HG03060 (cell line): ENCODE measurements at regions not wholly inside any gene's neighbourhood (a gene's known extent, or its start where the extent isn't known, plus 50 kb on each side); places are given as distances from the start of the nearest gene placed in this dataset.

Experiments used
- ATAC-seq: cut with Tn5 transposase; IDR thresholded peaks from one replicate; pipeline ENCODE4 v1.9.1; 2021; ENCODE audit warnings: low read depth, moderate number of reproducible peaks; ENCODE audit not compliant: unreplicated experiment

DNA sequence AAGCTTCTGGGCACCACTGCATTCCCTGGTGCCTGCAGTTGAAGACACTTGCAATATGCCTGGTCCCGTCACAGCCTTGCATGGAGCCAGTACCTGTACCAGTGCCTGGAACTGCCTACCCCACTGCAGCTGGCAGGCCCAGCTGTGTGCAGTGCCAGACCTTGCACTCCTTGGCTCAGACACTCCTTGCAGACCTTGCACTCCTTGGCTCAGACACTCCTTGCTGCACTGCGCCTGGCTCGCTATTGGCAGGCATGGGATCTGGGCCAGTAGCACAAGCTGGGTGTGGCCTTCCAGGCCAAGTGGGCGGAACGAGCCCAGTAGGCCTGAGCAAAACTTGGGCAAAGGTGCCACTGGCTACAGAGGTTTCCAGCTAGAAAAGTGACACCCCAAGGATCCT, 1189.1 kb downstream of the GRIK2 start:
- no peak for ATAC-seq

- ATAC-seq = no peak
Measured at GRCh38 chr6:102581378-102582124, 1188.0 kb downstream of the GRIK2 start.

DNA sequence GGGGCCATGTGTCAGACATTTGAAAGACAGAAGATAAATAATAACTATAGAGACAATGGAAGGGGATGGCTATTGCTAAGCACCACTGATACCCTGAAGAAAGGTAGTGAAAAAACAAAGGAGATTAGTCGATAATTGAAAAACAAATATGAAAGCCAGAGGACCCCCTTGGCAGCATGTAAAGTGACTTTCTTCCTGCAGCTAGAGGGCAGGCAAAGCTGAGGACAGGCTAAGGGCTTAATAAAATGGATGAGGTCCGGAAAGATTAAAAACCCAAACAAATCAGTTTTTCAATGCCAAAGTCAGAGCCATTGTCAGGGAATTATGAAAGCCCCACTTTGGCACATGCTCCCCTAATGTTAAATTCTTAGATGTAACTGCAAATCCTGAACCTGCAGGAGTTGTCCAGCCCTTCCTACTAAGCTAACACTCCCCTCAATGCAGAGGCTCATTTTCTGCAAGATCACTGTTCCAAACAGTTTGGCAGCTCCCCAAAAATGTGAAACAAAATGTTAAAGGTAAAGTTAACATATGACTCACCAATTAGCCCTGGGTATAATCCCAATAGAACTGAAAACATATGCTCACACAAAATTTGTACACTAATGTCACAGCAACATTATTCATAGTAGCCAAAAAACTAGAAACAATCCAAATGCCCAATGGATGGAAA, 1177.9 kb downstream of the GRIK2 start:
- no peak for ATAC-seq

GRCh38 chr6:102562713-102563112, 1169.2 kb downstream of the GRIK2 start:
- ATAC-seq = no peak

- ATAC-seq = no peak
Measured at GRCh38 chr6:102553214-102553613, 1159.7 kb downstream of the GRIK2 start.

GRCh38 chr6:102549221-102549874, 1155.8 kb downstream of the GRIK2 start:
- no peak for ATAC-seq

DNA sequence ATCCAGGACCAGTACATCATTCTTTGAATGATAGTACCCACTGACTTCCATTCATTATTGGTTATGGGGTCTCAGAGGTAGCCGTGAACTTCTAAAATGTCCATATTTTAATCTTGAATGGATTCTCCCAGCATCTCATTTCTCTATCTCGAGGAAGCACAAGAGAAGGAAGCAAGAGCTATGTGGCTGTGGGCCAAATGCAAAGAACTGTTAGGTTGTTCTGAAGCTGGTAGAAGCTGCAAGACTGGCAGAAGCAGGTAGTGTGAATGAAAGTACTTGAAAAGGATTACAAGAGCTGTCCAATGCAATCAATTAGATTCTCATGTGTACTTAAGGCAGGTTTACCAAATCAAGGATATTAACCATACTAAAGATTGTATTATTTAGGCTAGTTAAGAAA, 1131.8 kb downstream of the GRIK2 start:
- no peak for ATAC-seq

DNA sequence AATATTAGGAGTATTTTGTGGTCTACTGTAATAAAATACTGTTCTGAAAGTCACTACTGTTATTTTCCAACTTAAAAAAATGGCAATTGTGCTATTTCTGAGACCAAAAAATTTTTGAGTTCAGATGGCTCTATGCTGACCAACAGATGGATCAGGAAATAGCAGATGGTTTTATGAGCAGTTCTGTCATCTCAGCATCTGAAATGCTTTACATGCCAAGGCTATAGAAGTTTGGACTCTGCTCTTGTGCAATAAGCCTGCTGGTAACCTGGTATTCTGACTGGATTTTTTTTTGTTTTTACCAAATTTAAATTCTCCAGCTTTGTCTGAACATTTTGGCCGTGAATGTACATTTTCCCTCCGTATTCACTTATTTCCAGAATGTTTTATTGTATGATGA, 1127.5 kb downstream of the GRIK2 start:
- no peak for ATAC-seq

- ATAC-seq = no peak
Measured at GRCh38 chr6:102517506-102517905, 1124.0 kb downstream of the GRIK2 start.

DNA sequence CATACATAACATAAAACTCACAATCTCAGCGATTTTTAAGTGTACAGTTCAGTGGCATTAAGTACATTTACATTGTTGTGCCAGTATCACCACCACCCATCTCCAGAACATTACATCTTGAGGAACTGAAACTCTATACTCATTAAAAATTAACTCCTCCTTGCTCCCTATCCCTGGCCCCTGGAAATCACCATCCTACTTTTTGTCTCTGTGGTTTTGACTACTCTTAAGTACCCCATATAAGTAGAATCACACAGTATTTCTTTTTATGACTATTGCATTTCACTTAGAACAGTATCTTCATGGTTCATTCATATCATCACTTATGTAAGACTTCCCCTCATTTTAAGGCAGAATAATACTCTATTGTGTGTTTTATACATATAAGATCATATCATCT, 1108.1 kb downstream of the GRIK2 start:
- ATAC-seq = peak; percentile 42

DNA sequence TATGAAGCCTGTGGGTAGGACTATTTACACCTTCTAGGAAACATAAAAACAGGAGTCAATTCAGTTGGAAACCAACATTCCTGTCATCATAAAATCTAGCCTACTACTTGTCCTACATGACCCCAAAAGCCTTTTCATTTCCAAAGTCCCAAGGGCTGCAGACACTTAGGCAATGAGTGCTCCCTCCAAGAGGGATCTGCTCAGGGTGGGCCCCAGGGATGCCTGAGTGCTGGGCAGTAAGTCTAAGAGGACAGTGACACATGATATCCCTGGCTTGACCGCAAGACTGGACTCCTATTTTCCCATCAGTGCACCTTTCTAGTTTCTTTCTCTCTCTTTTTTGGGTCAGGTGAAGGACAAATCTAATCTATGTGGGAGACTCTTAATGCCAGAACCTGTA, 1101.3 kb downstream of the GRIK2 start:
- no peak for ATAC-seq

- no peak for ATAC-seq
Measured at GRCh38 chr6:102493485-102493884, 1100.0 kb downstream of the GRIK2 start.

DNA sequence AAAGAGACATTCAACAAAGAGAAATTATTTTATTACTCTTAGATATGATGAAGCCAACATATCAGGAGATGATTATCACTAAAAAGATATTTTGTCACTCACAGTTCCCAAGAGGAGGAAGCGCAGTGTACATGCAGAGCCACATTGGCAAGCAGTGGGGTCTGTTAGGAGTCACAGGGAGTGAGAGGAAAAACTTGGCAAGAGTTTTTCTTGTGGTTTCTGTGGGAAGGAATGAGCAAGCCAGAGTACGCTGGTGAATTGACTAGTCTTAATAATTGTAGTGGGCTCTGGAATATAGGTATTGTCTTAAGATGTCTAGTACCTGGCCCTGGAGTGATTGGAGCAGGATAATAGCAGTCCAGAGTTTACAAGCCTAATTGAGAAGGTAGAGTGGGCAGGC, 1095.2 kb downstream of the GRIK2 start:
- ATAC-seq = no peak

DNA sequence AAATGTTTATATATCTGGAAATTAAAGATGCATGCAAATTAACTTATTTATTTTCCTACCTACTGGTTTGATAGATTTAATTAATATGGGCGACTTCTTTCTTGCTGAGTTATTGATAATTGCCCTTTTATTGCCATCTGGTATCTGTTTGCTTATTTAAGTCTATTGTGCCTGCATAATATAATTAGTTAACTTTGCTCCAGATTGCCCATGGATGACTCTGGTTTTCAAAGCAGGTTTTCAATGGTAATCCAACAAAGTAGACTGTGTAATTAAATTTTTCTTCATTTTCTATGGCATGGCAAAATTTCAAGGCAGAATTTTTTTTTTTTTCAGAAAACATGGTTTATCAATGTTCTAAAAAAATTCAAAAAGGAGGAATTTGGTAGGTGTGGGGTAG, 1092.0 kb downstream of the GRIK2 start:
- ATAC-seq = no peak

DNA sequence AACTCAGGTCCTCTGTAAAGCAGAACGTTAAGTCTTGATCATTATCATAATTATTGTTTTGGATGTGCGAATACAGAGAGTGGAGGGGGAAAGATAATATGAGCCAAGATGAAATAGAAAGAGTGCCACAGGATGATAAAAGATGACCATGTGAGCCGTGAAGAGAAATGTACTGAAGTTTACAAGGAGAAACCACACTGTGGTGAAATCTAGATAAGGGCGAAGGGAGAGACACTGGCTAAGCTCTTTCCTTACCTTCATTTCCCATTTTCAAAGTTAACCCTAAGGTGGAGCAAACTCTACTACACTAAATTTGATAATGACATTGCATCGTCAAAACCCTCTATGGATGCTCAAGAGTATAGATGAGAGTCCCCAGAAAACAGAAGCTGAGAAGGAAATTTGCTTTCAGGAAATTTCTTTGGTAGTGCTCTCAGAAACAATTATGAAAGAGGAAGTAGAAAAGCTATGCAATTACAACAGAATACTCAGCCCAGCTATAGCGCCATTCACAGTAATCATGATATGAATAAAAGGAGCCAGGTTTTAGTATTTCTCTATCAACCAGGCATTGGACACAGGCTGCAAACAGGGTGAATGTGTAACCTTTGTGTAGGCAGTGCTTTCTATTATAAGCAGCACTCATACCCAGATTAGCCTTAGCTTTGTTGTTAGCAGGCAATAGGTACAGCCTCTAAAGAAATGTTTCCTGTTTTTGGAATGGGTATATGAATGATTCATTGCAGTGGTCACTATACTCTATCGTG, 1080.7 kb downstream of the GRIK2 start:
- peak; percentile 72 for ATAC-seq

- ATAC-seq = no peak
Measured at GRCh38 chr6:102458990-102459389, 1065.5 kb downstream of the GRIK2 start.

- ATAC-seq = no peak
Measured at GRCh38 chr6:102438171-102438570, 1044.7 kb downstream of the GRIK2 start.

DNA sequence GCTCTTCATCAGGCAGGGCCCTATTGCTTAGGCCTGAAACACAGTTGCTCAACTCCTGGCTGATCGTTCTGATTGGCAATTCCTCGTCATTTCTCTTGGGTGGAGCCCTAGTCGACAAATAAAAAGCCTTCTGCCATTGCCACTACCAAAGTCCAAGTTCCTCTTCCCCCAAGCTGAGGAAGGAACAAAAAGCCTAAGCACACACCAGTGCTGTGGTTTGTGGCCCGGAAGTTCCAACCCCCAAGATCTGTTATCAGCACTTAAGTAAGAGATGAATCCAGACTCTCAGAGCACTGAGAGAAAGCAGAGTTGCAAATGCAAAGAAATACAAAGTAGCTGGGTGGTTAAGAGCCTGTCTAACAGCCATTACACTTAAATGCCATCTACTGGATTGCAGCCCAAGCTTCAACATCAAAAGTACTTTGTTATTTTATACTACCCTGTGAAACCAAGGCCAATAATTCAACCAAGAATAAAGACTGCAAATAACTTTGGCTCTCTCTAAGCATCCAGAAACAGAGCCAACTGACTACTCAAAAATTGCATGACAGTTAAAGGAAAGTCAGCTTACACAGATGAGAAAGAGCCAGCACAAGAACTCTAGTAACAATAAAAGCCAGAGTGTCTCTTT, 1024.0 kb downstream of the GRIK2 start:
- ATAC-seq = no peak

DNA sequence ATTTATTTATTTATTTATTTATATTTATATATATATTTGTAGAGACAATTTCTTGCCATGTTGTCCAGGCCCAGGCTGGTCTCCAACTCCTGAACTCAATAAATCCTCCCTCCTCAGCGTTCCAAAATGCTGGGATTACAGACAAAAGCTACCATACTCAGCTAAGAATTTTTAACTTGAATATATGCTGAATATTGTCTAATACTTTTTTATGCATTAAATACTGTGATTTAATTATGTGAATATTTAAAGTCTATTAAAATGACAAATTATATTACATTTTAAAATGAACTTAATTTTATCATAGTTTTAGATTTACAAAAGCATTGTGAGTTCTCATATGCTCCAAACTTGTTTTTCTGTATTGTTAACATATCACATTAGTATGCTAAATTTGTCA, 1022.4 kb downstream of the GRIK2 start:
- no peak for ATAC-seq

GRCh38 chr6:102411796-102412195, 1018.3 kb downstream of the GRIK2 start:
- no peak for ATAC-seq
